ENCODE measurements at regions not wholly inside any gene's neighbourhood (a gene's known extent, or its start where the extent isn't known, plus 50 kb on each side); places are given as distances from the start of the nearest gene placed in this dataset.
A peak's percentile ranks its signal among the peaks of the same experiment; 100 is the strongest.
"Not testable (repeated sequence)": the region's sequence is repeated elsewhere in the genome, so short reads cannot be mapped to it uniquely, and the experiment has no call there.

GRCh38 chr10:35874311-35875015 lies 232.4 kb upstream of the FZD8 start:
- no peaks in the 10 kb centered on the region for H3K36me3 Mint-ChIP-seq (ENCODE audit: low read depth, unreplicated experiment)
- TF ChIP-seq, protein P1, sequence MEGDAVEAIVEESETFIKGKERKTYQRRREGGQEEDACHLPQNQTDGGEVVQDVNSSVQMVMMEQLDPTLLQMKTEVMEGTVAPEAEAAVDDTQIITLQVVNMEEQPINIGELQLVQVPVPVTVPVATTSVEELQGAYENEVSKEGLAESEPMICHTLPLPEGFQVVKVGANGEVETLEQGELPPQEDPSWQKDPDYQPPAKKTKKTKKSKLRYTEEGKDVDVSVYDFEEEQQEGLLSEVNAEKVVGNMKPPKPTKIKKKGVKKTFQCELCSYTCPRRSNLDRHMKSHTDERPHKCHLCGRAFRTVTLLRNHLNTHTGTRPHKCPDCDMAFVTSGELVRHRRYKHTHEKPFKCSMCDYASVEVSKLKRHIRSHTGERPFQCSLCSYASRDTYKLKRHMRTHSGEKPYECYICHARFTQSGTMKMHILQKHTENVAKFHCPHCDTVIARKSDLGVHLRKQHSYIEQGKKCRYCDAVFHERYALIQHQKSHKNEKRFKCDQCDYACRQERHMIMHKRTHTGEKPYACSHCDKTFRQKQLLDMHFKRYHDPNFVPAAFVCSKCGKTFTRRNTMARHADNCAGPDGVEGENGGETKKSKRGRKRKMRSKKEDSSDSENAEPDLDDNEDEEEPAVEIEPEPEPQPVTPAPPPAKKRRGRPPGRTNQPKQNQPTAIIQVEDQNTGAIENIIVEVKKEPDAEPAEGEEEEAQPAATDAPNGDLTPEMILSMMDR (IDR thresholded peaks at IDR 0.05; ENCODE audit: unreplicated experiment): no peak
- no peaks in the 10 kb centered on the region for H3K9me3 Mint-ChIP-seq (ENCODE audit: unreplicated experiment)
- DNase-seq (ENCODE audit: low spot score): no peak
- H3K27ac Mint-ChIP-seq (ENCODE audit: unreplicated experiment): no peak overlapping the region
- H3K27me3 Mint-ChIP-seq (ENCODE audit: unreplicated experiment): peaks cover 3% of the 10 kb centered on the region
- H3K4me3 Mint-ChIP-seq (ENCODE audit: unreplicated experiment): no peak overlapping the region
- H3K4me1 Mint-ChIP-seq (ENCODE audit: unreplicated experiment): peaks cover 40% of the 10 kb centered on the region

DNA sequence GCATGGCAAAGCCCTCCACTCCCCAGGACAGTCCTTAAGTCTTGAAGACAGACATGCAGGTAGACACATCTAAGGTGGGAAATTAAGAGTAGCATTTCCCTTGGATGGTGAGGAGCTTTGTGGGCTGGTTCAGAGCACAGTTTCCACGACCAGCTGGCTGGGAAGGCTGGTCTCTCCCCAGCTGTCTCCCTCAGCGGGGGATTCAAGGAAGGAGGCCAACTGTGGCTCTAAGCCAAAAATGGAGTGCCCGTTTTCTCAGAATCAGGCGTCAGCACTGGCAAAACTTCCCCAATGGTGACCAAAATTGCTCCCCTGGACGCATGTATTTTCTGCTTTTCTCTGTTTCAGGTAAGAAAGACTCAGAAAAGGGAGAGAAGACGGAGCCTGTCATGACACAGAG lies 230.6 kb upstream of the FZD8 start:
- TF ChIP-seq, protein P1 (IDR thresholded peaks at IDR 0.05; ENCODE audit: unreplicated experiment): no peak
- Mint-ChIP-seq H3K4me3 (ENCODE audit: unreplicated experiment) (no peak overlapping the region), H3K4me1 (ENCODE audit: unreplicated experiment) (peaks cover 40% of the 10 kb centered on the region), H3K9me3 (ENCODE audit: unreplicated experiment) (no peaks in the 10 kb centered on the region), H3K27ac (ENCODE audit: unreplicated experiment) (no peak overlapping the region), H3K27me3 (ENCODE audit: unreplicated experiment) (peaks cover 3% of the 10 kb centered on the region), H3K36me3 (ENCODE audit: low read depth, unreplicated experiment) (no peaks in the 10 kb centered on the region)
- no peak for DNase-seq (ENCODE audit: low spot score)

DNA sequence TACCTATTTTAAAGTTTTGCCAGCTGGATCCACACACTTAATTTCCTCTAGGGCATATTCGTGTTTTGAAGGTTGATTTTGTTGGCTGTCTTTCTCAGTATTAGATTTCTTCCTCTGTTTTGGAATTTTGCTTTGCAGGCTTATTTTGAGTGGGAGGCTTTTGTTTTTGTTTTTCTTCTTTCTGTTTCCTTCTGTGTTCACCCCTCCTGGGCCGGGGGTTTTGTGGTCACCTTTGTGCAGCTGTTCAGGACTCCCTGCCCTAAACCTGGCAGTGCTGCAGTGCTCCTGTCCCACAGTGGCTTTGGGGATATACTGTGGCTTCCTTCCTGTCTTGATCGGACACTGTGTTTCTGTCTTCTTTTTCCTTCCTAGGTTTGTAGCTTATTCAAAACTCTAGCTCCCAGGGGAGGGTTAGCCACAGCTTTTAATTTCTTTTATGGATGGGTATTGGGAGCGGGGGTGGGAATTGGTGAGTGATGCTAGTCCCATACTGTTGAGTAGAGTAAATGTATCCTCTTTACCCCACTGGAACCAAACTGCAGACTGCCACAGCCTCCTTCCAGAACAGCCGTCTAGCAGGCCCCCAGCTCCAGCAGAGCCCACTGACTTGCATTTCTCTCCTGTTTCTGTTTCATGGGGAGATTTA lies 228.7 kb upstream of the FZD8 start:
- no peaks in the 10 kb centered on the region for H3K9me3 Mint-ChIP-seq (ENCODE audit: unreplicated experiment)
- H3K4me1 Mint-ChIP-seq (ENCODE audit: unreplicated experiment): peaks cover 33% of the 10 kb centered on the region
- no peak for DNase-seq (ENCODE audit: low spot score)
- H3K4me3 Mint-ChIP-seq (ENCODE audit: unreplicated experiment): no peak overlapping the region
- H3K27me3 Mint-ChIP-seq (ENCODE audit: unreplicated experiment): peaks cover 3% of the 10 kb centered on the region
- TF ChIP-seq, protein P1 (IDR thresholded peaks at IDR 0.05; ENCODE audit: unreplicated experiment): no peak
- no peaks in the 10 kb centered on the region for H3K36me3 Mint-ChIP-seq (ENCODE audit: low read depth, unreplicated experiment)
- H3K27ac Mint-ChIP-seq (ENCODE audit: unreplicated experiment): peak overlapping the region; percentile 24

- not testable (repeated sequence) for DNase-seq (ENCODE audit: low spot score); H3K4me3 Mint-ChIP-seq (ENCODE audit: unreplicated experiment); H3K27me3 Mint-ChIP-seq (ENCODE audit: unreplicated experiment); H3K9me3 Mint-ChIP-seq (ENCODE audit: unreplicated experiment); H3K4me1 Mint-ChIP-seq (ENCODE audit: unreplicated experiment); H3K27ac Mint-ChIP-seq (ENCODE audit: unreplicated experiment); H3K36me3 Mint-ChIP-seq (ENCODE audit: low read depth, unreplicated experiment)
These were observed 216.7 kb upstream of the FZD8 start for GRCh38 chr10:35858676-35859283.

- Mint-ChIP-seq H3K4me1 (ENCODE audit: unreplicated experiment) (peaks cover 6% of the 10 kb centered on the region), H3K27me3 (ENCODE audit: unreplicated experiment) (peaks cover 3% of the 10 kb centered on the region), H3K9me3 (ENCODE audit: unreplicated experiment) (no peaks in the 10 kb centered on the region), H3K27ac (ENCODE audit: unreplicated experiment) (no peak overlapping the region), H3K36me3 (ENCODE audit: low read depth, unreplicated experiment) (no peaks in the 10 kb centered on the region), H3K4me3 (ENCODE audit: unreplicated experiment) (no peak overlapping the region)
- TF ChIP-seq, protein P1 (IDR thresholded peaks at IDR 0.05; ENCODE audit: unreplicated experiment): no peak
- DNase-seq (ENCODE audit: low spot score): no peak
These were observed 215.8 kb upstream of the FZD8 start for GRCh38 chr10:35857860-35858259.

Data from endothelial cell (in vitro differentiated cells).